ENCODE measurements at regions not wholly inside any gene's neighbourhood (a gene's known extent, or its start where the extent isn't known, plus 50 kb on each side); places are given as distances from the start of the nearest gene placed in this dataset.

DNA sequence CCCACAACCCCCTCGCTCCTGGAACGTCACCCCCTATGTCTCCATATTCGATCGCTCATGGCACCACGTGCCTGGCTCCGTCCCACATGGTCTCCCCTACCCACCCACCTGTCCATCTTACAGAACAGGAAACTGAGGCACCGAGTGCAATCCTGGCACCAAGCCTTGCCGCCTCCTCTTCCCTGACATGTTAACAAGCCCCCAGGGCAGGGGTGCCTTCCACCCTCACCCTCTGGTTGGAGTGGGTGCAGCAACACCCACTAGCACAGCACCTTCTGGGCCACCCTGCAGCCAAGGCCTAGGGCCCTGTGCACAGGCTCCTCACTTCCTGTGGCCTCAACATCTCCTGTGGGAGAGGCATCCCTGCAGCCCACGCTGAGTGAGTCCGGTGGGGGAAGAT lies 110.3 kb downstream of the RFLNA start:
- Mint-ChIP-seq H3K4me1 (ENCODE audit: low read depth) (peaks cover 11% of the 10 kb centered on the region), H3K27ac (no peak overlapping the region), H3K36me3 (ENCODE audit: low read depth) (peaks cover 98% of the 10 kb centered on the region), H3K9me3 (no peaks in the 10 kb centered on the region), H3K27me3 (no peaks in the 10 kb centered on the region), H3K4me3 (no peak overlapping the region)
- intact Hi-C loops (cut with micrococcal nuclease), result no loop called here

DNA sequence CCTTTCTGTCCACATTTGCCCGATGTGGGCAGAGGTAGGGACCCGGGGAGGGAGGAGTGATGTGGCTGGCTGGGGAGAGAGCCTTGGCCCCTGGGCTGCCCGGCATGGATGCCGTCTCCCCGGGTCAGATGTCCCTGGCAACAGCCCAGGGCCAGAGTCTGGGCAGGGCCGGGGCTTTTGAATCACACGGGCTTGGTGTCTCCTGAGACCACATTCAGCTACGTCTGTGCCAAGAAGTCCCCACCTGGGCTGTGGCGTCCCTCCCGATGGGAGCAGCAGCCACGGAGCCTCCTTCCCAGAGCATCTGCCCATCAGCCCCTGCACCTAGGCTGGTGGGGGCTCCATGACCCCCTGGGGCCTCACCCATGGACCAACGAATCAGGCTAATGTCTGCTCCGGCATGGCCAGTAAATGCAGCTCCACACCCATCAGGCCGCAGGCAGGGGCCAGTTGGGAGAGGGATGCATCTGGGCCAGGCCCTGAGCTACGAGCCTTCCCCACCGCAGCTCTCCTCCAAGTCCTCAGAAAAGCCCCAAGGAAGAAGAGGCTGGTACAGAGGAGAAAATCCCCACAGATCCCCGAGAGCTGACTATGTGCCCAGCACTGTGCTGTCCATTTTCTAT lies 109.4 kb downstream of the RFLNA start:
- Mint-ChIP-seq H3K4me3 (no peak overlapping the region), H3K27me3 (no peaks in the 10 kb centered on the region), H3K9me3 (no peaks in the 10 kb centered on the region), H3K36me3 (ENCODE audit: low read depth) (peaks cover 98% of the 10 kb centered on the region), H3K4me1 (ENCODE audit: low read depth) (peaks cover 17% of the 10 kb centered on the region), H3K27ac (no peak overlapping the region)
- intact Hi-C loops (cut with micrococcal nuclease), result no loop called here

DNA sequence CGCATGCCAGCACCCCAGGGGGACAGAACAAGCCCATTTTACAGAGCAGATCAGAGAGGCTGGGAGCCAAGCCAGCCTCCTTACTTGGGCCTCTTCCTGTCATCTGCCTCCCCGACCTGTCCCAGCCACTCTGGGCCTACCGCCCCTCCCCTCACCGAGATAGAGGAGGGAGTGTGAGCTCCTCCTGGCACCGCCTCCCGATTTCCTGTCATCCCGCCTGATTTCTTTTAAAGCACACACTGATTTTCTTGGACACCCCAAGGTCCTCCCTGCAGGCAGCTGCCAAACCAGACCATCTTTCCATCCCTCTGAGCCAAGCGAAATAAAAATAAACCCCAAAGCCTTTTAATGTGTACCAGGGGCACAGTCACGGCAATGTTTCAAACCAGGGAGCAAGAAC lies 108.4 kb downstream of the RFLNA start:
- no peaks in the 10 kb centered on the region for H3K27me3 Mint-ChIP-seq
- intact Hi-C loops (cut with micrococcal nuclease), result no loop called here
- no peak overlapping the region for H3K27ac Mint-ChIP-seq
- H3K4me1 Mint-ChIP-seq (ENCODE audit: low read depth), result peaks cover 17% of the 10 kb centered on the region
- no peaks in the 10 kb centered on the region for H3K9me3 Mint-ChIP-seq
- peaks cover 98% of the 10 kb centered on the region for H3K36me3 Mint-ChIP-seq (ENCODE audit: low read depth)
- no peak overlapping the region for H3K4me3 Mint-ChIP-seq

DNA sequence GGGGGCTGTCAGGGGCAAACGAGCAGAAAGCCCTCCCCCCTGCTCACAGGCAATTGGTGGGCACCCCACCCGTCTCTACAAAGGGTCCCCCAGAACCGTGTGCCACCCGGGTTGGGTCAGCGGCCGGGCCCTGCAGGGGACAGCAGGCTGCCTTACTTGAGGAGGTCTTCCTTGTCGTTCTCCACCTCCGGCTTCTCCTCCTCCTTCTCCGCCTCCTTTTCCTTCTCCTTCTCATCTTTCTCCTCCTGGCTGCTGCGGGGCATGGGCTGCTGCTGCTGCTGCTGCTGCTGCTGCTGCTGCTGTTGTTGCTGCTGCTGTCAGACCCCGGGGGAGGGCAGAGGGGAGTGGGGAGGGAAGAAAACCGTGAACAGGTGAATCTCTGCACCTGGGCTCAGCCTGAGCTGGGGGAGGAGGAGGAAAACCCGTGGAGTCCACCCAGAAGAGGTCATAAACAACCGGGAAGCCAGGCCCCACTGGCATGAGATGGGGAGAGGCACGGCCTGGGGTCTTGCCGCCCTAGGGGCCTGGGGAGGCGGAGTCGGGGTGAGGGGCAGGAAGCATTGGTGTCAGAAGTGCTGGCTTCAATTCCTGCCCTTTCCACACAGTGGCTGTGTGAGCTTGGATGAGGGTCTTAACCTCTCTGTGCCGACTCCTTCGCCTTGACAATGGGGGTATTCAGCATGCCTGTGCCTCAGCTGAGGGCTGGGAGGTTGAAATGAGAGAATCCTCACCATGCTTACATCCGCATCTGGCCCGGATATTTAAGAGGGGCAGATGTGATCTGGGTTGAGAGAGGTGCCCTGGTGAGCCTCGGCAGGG lies 107.6 kb downstream of the RFLNA start:
- Mint-ChIP-seq H3K36me3 (ENCODE audit: low read depth) (peaks cover 98% of the 10 kb centered on the region), H3K27me3 (no peaks in the 10 kb centered on the region), H3K4me1 (ENCODE audit: low read depth) (peaks cover 17% of the 10 kb centered on the region), H3K4me3 (no peak overlapping the region), H3K27ac (no peak overlapping the region), H3K9me3 (no peaks in the 10 kb centered on the region)
- intact Hi-C loops (cut with micrococcal nuclease), result no loop called here

DNA sequence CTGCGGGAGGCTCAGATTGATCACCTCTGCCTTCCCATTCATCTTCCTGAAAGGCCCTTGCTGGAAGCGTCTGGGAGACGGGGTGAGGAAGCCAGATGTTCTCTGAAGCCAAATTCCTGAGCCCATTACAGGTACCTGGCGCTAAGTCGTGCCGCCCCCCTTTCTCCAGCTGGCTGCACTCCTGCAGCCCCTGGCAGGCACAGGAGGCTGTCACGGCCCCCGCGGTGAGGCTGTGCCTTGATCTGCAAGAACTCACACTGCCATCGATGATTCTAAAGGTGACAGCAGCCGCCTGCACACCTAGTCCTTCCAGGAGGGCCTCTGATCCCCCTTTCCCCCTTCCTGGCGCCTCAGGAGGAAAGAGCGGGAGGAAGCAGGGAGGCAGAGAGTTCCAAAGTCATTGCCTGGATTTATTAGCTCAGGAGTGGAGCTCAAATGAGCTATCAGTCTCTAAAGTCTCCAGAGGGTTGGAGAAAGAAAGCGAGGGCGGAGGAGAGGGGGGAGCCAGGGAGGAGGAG lies 106.9 kb downstream of the RFLNA start:
- Mint-ChIP-seq H3K36me3 (ENCODE audit: low read depth) (peaks cover 98% of the 10 kb centered on the region), H3K27me3 (no peaks in the 10 kb centered on the region), H3K27ac (no peak overlapping the region), H3K4me1 (ENCODE audit: low read depth) (peaks cover 24% of the 10 kb centered on the region), H3K4me3 (no peak overlapping the region), H3K9me3 (no peaks in the 10 kb centered on the region)
- intact Hi-C loops (cut with micrococcal nuclease), result no loop called here

DNA sequence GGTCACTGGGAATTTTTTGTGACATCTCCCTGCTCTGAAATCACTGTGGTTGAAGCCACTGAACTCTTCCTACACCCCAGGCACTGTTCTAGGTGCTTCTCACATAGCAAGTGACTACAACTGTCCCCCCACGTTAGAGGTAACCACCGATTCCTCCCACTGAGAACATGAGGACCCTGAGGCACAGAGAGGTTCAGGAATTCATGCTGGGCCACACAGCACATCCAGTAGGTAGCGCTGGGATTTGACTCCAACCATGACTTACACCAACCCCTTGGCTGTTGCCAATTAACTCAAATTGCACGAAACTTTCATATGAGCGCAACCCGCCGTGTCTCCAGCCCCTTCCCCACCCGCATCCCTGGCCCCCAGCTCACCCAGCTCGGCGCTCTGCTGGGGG lies 105.2 kb downstream of the RFLNA start:
- H3K9me3 Mint-ChIP-seq, result no peaks in the 10 kb centered on the region
- peaks cover 98% of the 10 kb centered on the region for H3K36me3 Mint-ChIP-seq (ENCODE audit: low read depth)
- peaks cover 38% of the 10 kb centered on the region for H3K4me1 Mint-ChIP-seq (ENCODE audit: low read depth)
- intact Hi-C loops (cut with micrococcal nuclease), result no loop called here
- no peaks in the 10 kb centered on the region for H3K27me3 Mint-ChIP-seq
- no peak overlapping the region for H3K27ac Mint-ChIP-seq
- H3K4me3 Mint-ChIP-seq, result no peak overlapping the region

DNA sequence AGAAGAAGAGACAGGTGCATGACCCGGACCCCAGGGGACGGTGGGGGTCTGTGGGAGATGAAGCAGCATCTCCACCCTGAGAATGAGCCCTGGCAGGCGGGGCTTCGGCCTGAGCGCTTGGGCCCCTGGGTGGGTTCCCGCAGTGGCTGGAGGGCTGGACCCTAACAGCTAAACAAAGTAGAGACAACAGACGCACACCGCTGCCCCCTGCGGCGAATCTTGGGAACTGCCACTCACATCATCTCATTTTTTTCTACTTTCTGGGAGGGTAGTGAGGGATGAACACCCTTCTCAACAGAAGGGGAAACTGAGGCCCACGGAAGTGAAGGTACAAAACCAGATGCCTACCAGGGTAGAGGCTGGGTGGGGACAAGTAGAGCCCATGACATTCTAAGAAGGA lies 104.7 kb downstream of the RFLNA start:
- Mint-ChIP-seq H3K36me3 (ENCODE audit: low read depth) (peaks cover 98% of the 10 kb centered on the region), H3K27ac (peak overlapping the region; percentile 9), H3K9me3 (no peaks in the 10 kb centered on the region), H3K27me3 (no peaks in the 10 kb centered on the region), H3K4me3 (no peak overlapping the region), H3K4me1 (ENCODE audit: low read depth) (peaks cover 40% of the 10 kb centered on the region)
- intact Hi-C loops (cut with micrococcal nuclease), result no loop called here

DNA sequence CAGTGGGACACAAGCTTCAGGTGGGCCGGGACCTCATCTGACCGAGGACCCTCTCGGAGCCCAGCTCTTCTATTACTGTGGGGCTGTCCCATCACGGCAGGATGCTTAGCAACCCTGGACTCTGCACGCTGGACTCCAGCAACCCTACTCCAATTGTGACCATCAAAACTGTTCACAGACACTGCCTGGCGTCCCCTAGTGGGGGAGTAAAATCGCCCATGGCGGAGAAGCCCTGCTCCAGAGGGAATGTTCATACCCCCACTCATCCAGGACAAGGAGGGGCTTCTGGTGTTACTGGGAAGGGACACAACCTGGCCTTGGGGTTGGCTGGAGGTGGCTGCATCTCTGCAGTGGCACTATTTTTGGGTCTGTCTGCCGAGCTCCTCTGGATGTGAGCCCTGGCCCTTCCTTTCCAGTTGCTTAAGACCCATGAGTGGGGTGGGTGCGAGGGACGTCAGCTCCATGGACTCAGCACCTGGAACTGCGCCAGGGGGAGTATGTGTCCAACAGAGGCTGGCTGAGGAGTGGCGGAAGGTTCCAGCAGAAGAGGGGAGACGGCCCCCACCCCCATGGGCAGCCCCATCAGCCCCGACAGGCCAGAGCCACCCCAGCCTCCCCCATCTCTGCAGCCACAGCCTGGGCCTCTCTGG lies 103.8 kb downstream of the RFLNA start:
- Mint-ChIP-seq H3K9me3 (no peaks in the 10 kb centered on the region), H3K4me3 (no peak overlapping the region), H3K27me3 (no peaks in the 10 kb centered on the region), H3K4me1 (ENCODE audit: low read depth) (peaks cover 49% of the 10 kb centered on the region), H3K27ac (peak overlapping the region; percentile 9), H3K36me3 (ENCODE audit: low read depth) (peaks cover 100% of the 10 kb centered on the region)
- intact Hi-C loops (cut with micrococcal nuclease), result no loop called here

DNA sequence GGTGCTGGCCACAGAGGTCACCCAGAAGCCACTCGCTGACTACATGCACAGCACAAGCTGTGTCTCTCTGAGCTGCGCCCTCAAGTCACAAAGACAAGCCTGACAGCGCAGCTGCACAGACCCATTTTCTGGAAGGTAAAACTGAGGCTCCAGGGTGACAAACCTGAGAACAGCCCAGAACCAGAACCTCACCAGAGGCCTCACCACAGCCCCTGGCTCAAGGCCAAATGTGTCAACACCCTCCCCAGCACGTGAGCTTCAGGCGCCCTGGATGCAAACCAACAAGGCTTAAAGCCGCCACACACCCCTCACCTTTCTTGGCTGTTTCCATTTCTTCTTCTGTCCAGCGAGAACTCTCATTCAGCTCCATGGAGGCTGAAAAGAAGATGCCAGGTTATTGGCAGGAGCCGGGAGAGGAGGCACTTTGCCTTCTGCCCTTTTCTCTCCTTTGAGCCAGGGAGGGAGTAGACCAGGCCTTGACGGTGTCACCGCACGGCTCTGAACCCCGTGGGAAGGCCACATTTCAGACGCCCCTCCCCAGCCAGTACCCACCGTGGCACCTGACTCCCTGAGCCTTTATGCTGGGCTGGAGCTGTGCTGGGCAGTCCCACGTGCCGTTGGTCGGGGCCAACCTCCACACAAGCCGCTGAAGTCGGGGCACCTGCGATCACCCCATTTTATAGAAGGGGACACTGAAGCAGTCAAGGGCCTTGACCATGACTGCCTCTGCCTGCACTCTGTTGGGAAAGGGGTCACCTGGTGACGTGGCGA lies 103.1 kb downstream of the RFLNA start:
- peaks cover 56% of the 10 kb centered on the region for H3K4me1 Mint-ChIP-seq (ENCODE audit: low read depth)
- H3K4me3 Mint-ChIP-seq, result no peak overlapping the region
- intact Hi-C loops (cut with micrococcal nuclease), result no loop called here
- H3K36me3 Mint-ChIP-seq (ENCODE audit: low read depth), result peaks cover 99% of the 10 kb centered on the region
- no peaks in the 10 kb centered on the region for H3K27me3 Mint-ChIP-seq
- no peak overlapping the region for H3K27ac Mint-ChIP-seq
- no peaks in the 10 kb centered on the region for H3K9me3 Mint-ChIP-seq

DNA sequence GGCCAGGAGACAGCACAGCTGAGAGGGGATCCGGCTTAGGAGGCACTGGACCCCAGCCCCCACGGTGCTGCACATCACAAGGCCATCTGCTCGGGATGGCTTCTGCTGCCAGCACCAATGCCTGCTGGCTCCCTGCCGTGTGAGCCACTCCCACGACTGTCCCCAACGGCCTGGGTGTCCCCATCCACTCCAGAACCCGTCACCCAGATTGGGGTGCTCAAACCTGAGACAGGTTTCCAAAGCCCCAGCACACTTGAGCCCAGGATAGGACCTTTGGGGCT lies 102.4 kb downstream of the RFLNA start:
- peaks cover 63% of the 10 kb centered on the region for H3K4me1 Mint-ChIP-seq (ENCODE audit: low read depth)
- no peak overlapping the region for H3K27ac Mint-ChIP-seq
- H3K9me3 Mint-ChIP-seq, result no peaks in the 10 kb centered on the region
- H3K36me3 Mint-ChIP-seq (ENCODE audit: low read depth), result peaks cover 94% of the 10 kb centered on the region
- H3K4me3 Mint-ChIP-seq, result no peak overlapping the region
- intact Hi-C loops (cut with micrococcal nuclease), result no loop called here
- H3K27me3 Mint-ChIP-seq, result no peaks in the 10 kb centered on the region

DNA sequence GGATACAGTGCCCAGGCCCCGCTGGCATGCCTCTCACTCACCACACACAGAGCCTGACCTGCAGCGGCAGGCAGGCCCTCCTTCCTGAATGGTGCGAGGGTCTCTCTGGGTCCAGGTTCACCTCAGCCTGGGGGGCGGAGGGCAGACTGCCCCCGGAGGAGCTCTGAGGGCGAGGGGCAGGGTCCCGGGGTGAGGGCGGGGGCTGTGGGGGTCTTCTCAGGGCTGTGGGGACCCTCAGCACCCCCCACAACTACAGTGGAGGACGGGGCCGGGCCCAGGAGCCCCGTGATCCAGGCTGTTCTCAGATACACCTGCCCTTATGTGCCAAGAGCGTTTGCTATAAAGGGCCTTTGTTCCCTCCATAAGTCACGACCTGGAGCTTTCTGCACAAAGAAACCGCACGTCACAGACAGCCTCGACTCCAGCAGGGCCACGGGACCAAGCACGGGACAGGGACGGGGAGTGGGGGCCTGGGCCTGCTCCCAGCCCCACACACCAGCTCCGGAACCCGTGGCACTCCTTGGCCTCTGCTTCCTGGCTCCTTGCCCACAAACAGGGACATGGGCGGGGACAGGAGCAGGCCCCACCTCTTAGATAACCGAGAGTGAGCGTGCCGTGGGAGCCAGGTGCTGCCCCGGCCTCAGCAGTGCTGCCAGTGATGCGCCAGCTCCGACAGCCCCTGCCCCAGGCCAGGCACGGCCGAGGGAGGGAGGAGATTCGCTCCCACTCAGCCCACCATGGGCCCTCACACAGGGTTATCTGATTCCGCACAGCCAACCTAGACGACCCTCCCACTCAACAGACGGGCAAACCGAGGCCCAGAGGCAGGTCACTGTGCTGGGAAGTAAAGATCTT lies 101.9 kb downstream of the RFLNA start:
- Mint-ChIP-seq H3K27ac (no peak overlapping the region), H3K4me1 (ENCODE audit: low read depth) (peaks cover 68% of the 10 kb centered on the region), H3K36me3 (ENCODE audit: low read depth) (peaks cover 94% of the 10 kb centered on the region), H3K27me3 (no peaks in the 10 kb centered on the region), H3K4me3 (no peak overlapping the region), H3K9me3 (no peaks in the 10 kb centered on the region)
- intact Hi-C loops (cut with micrococcal nuclease), result no loop called here

DNA sequence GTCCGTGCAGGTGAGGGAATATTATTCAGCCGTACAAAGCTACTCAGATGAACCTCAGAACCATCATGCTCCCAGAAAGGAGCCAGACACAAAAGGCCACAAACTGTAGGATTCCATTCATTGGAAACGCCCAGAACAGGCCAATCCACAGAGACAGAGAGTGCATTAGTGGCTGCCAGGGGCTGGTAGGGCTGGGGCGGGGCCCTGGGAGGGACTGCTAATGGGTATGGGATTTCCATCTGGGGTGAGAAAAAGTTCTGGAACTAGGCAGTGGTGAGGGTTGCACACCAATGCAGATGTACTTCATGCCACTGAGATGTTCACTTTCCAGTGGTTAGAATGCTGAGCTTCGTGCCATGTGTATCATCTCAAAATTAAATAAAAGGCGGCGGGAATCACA lies 101.1 kb downstream of the RFLNA start:
- intact Hi-C loops (cut with micrococcal nuclease), result no loop called here
- H3K4me3 Mint-ChIP-seq, result no peak overlapping the region
- H3K36me3 Mint-ChIP-seq (ENCODE audit: low read depth), result peaks cover 91% of the 10 kb centered on the region

DNA sequence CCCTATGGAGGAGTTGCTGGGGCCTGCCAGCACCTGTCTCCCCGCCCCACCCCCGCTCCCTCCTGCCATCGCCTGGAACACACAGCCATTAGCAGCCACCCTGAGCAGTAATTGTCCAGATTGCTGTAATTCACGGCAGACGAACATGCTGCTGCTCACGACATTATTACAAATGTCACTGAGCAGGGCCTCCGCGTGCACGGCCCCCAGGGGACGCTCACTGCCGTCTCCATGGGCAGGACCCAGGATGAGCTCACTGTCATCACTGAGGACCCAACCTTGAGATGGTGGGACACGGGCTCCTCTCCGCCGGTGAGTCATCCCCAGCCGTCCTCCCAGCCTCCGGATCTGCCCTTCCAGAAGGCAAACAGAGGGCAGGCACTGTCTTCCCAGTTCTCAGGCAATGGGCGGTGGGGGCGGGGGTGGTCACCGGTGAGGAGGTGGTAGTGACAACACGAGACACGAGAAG lies 100.4 kb downstream of the RFLNA start:
- intact Hi-C loops (cut with micrococcal nuclease), result no loop called here
- H3K36me3 Mint-ChIP-seq (ENCODE audit: low read depth), result peaks cover 88% of the 10 kb centered on the region
- H3K27ac Mint-ChIP-seq, result peak overlapping the region; percentile 52
- peaks cover 78% of the 10 kb centered on the region for H3K4me1 Mint-ChIP-seq (ENCODE audit: low read depth)
- no peak overlapping the region for H3K4me3 Mint-ChIP-seq
- H3K27me3 Mint-ChIP-seq, result no peaks in the 10 kb centered on the region
- no peaks in the 10 kb centered on the region for H3K9me3 Mint-ChIP-seq

More for the DNA sequence above, 101.1 kb downstream of the RFLNA start:
- H3K4me1 Mint-ChIP-seq (ENCODE audit: low read depth), result peaks cover 76% of the 10 kb centered on the region
- no peaks in the 10 kb centered on the region for H3K9me3 Mint-ChIP-seq
- no peaks in the 10 kb centered on the region for H3K27me3 Mint-ChIP-seq
- H3K27ac Mint-ChIP-seq, result peak overlapping the region; percentile 52

Data from dendritic cell treated with granulocyte-macrophage colony-stimulating factor and Interleukin-4, amounts not matched to agents 40 ng/mL and 50 ng/mL, for 4 days (primary cell).